Lung (tissue), 12 donors: ENCODE measurements at regions not wholly inside any gene's neighbourhood (a gene's known extent, or its start where the extent isn't known, plus 50 kb on each side); places are given as distances from the start of the nearest gene placed in this dataset. TPM values are rescaled to one million over a fixed set of nuclear protein-coding genes. Genes with fewer than 3 reads are reported as not detected.

Experiments used
- ATAC-seq: fragments of 200-7000 bp; cut with Tn5 transposase; one replicate; pipeline ENCODE4 v1.9.1; 2020; ENCODE audit warnings: moderate number of reproducible peaks; ENCODE audit not compliant: insufficient read depth, low FRiP score
- DNase-seq, 3 donors: peaks; one replicate each; pipeline ENCODE4 v3.0.0-alpha.2; 2013 to 2017
- H3K27ac ChIP-seq, 2 donors: one replicate each; pipeline ENCODE4 v1.5.1; 2013; ENCODE audit warnings: mild to moderate bottlenecking in 2 of 2, moderate library complexity in 2 of 2, control low read depth in 1 of 2, inconsistent platforms in 1 of 2, low read depth in 1 of 2, low read length in 1 of 2
- H3K27me3 ChIP-seq, 3 donors: one replicate each; pipeline ENCODE4 v1.5.1; 2013; ENCODE audit warnings: low read length in 2 of 3; ENCODE audit not compliant: control insufficient read depth in 3 of 3, insufficient read depth in 3 of 3
- H3K36me3 ChIP-seq, 4 donors: one replicate each; pipeline ENCODE4 v1.5.1; 2013; ENCODE audit warnings: low read length in 4 of 4, mild to moderate bottlenecking in 1 of 4, moderate library complexity in 1 of 4; ENCODE audit not compliant: control insufficient read depth in 4 of 4, insufficient read depth in 4 of 4
- H3K4me1 ChIP-seq, 5 donors: one replicate each; pipeline ENCODE4 v1.5.1; 2013; ENCODE audit warnings: low read length in 5 of 5, mild to moderate bottlenecking in 2 of 5, moderate library complexity in 1 of 5; ENCODE audit not compliant: control insufficient read depth in 5 of 5, insufficient read depth in 5 of 5
- H3K4me3 ChIP-seq: one replicate; pipeline ENCODE4 v1.5.1; 2013; ENCODE audit warnings: mild to moderate bottlenecking, control low read depth, moderate library complexity
- H3K9ac ChIP-seq, 2 donors: one replicate each; pipeline ENCODE4 v1.5.1; 2013; ENCODE audit warnings: low read length in 2 of 2, control low read depth in 1 of 2; ENCODE audit not compliant: insufficient read depth in 1 of 2
- H3K9me3 ChIP-seq, 4 donors: one replicate each; pipeline ENCODE4 v1.5.1; 2013; ENCODE audit warnings: low read length in 3 of 4, mild to moderate bottlenecking in 1 of 4, moderate library complexity in 1 of 4; ENCODE audit not compliant: control insufficient read depth in 4 of 4, insufficient read depth in 3 of 4
- WGBS, 2 donors: extraction: QIAGEN DNeasy Blood & Tissue Kit; methylation state at CpG; one replicate each; pipeline ENCODE4 v1.1.7; 2013; 5-methylcytosine and 5-hydroxymethylcytosine counted together
- small RNA-seq: library from RNA; depleted of rRNA; stranded (forward); fragments of <200 nt; gene quantifications from one replicate; pipeline ENCODE3, GENCODE V24; 2014; ENCODE audit warnings: low replicate concordance
- TF ChIP-seq, protein P1 (sequence below): IDR thresholded peaks from 2 replicates; pipeline ENCODE4 v1.5.1; 2012; ENCODE audit warnings: mild to moderate bottlenecking; ENCODE audit errors: control extremely low read depth, extremely low read depth
- donor health status: control.
- donor health status: control.
- donor health status: Bipolar disorder and iron deficiency.
- donor health status: healthy.
- donor health status: DM: yes; HTN: yes; CAD: no.

DNA sequence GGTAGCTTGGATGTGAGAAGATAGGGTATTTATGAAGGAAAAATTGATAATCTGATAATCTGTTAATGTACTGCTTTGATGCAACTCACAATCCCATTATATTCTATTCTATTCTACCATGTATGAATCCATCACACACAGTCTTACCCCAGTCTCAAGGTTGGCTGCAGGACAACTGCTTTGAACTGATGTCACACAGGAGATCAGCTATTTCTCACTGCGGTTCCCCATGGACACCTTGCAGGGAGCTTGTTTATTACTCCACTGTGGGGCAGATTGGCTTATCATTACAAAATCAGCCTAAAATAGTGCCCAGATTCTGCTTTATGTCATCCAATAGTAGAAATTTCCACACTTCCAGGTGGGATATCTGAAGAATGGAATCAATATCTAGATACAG lies 61.0 kb upstream of the HS3ST5 start:
- Histone ChIP-seq H3K27ac (no peak overlapping the region), H3K4me1 (no peaks in the 10 kb centered on the region), H3K9ac (no peak overlapping the region), H3K9me3 (no peaks in the 10 kb centered on the region), H3K4me3 (no peak overlapping the region), H3K36me3 (no peaks in the 10 kb centered on the region), H3K27me3 (no peaks in the 10 kb centered on the region)
- WGBS, 2 donors = 72 to 81% methylated on average over 1 of the region's 1 CpG
- TF ChIP-seq, protein P1, sequence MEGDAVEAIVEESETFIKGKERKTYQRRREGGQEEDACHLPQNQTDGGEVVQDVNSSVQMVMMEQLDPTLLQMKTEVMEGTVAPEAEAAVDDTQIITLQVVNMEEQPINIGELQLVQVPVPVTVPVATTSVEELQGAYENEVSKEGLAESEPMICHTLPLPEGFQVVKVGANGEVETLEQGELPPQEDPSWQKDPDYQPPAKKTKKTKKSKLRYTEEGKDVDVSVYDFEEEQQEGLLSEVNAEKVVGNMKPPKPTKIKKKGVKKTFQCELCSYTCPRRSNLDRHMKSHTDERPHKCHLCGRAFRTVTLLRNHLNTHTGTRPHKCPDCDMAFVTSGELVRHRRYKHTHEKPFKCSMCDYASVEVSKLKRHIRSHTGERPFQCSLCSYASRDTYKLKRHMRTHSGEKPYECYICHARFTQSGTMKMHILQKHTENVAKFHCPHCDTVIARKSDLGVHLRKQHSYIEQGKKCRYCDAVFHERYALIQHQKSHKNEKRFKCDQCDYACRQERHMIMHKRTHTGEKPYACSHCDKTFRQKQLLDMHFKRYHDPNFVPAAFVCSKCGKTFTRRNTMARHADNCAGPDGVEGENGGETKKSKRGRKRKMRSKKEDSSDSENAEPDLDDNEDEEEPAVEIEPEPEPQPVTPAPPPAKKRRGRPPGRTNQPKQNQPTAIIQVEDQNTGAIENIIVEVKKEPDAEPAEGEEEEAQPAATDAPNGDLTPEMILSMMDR = no peak
- ATAC-seq = no peak
- no peak for DNase-seq

DNA sequence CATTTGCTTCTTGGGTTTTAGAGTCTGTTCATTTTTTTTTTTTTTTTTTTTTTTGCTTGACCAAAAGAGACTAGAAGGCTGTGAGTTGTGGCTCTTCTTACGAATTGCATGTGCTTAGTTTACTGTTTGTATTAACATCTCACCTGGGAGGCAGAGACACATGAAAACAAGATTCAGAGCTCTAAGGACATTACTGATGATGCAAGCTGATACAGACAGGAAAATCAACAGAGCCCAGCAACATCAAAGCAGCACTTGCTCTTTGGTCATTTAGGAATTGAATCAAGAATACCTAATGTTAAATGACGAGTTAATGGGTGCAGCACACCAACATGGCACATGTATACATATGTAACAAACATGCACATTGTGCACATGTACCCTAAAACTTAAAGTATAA lies 55.7 kb upstream of the HS3ST5 start:
- H3K4me3 ChIP-seq = no peak overlapping the region
- H3K9ac ChIP-seq = no peak overlapping the region
- DNase-seq (no peak), ATAC-seq (no peak)
- H3K36me3 ChIP-seq = no peaks in the 10 kb centered on the region
- TF ChIP-seq, protein P1 = no peak
- no peaks in the 10 kb centered on the region for H3K9me3 ChIP-seq
- no peaks in the 10 kb centered on the region for H3K27me3 ChIP-seq
- WGBS, 2 donors = 37 to 45% methylated on average over 2 of the region's 2 CpGs
- no peak overlapping the region for H3K27ac ChIP-seq
- no peaks in the 10 kb centered on the region for H3K4me1 ChIP-seq

Small RNA genes in the stretch of these regions (small RNA-seq; reads per million reads assigned to genes)
- not detected for gene AL606845.1
- gene RNU6-475P = not detected
